ENCODE measurements at regions not wholly inside any gene's neighbourhood (a gene's known extent, or its start where the extent isn't known, plus 50 kb on each side); places are given as distances from the start of the nearest gene placed in this dataset.

DNA sequence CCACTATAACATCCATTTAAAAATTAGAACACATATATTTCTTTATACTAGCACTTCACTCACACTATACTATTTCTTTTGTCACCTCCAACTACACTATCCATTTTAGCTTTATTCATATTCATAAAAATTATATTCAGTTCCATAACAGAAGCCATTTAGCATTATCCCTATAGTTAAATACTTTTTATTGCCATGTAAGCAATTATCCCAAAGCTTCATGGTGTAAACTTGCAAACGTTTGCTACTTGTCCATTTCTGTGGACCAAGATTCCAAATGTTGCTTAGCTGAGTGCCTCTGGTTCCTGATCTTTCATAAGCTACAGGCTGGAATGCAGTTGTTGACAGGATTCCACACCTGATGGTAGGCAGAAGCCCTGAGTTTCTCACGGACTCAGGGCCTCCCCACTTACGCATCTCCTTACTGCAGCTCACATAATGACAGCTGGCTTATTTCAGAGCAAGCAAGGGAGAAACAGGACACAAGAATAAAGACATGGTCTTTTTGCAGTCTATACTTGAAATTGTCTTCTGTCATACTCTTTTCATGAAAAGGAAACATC, 1584.8 kb downstream of the SLITRK5 start:
- DNase-seq: no peak

DNA sequence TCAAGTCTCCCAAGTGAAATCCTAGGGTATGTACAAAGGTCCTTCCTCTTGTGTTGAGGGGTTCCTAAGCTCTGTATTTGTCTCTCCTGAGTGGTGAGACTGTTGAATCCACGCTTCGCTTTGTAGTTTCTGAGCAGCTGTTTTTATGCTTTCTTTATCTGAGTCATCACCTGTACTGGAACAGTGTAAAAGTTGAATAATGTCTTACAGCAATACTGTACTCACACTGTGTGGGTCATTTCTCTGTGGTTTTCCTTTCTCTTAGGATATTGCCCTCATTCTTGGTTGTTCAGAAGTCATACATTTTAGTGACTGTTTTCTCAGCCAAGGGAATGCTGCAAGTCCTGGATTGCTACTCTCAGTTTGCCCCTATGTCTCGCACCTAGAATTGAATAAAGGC, 1596.6 kb downstream of the SLITRK5 start:
- no peak for DNase-seq

DNA sequence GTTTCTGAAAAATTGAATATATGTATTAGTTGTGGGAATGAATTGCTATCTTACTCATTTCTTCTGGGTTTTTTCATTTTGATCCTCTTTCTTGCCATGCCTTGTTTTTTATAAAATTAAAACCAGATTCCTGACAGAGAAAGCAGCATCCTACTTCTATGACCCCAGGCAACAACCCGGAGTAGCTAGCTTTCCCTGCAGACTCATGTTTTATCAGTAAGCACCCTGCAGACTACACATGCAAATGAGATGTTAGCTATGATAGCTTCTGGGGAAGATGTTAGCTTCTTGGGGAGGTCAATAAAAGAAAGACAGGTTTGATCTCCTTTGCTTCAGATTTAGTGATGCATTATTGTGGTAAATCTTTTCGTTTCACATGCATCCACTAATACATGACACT, 1598.6 kb downstream of the SLITRK5 start:
- no peak for DNase-seq

DNA sequence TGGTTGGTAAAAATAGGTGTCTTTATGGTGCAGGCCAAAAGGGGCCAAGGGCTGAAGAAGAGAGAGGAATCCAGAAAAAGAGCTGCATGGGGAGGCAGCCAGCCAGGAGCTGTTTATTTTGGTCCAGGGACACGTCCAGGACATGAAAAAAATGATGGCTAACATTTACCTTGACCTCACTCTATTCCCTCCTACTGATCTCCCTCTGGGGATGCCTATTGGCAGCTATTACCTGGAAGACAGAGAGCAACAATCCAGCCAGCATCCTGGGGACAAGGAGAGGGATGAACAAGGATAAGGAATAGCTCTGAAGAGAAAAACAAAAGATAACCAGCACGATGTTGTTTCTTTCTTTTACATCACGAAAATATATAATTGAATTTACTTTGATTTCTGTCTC, 1599.6 kb downstream of the SLITRK5 start:
- no peak for DNase-seq

DNA sequence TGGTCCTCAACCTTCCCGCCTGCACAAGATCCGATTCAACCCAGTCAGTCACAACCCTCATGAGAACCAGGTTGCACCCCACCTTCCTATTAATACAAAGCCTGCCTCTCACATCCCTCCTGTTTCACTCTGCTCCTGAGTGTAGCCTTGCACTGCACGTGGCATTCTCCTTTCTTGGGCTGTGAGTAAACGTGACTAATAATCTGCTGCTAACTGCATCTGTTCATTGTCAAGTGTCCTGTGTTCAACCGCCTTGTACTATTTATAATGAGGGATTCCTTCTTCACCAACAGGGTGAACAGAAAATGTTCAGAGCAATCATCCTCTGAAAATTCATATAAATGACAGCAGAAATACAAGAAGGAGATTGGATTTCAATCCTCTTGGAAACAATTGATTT, 1608.2 kb downstream of the SLITRK5 start:
- no peak for DNase-seq

DNA sequence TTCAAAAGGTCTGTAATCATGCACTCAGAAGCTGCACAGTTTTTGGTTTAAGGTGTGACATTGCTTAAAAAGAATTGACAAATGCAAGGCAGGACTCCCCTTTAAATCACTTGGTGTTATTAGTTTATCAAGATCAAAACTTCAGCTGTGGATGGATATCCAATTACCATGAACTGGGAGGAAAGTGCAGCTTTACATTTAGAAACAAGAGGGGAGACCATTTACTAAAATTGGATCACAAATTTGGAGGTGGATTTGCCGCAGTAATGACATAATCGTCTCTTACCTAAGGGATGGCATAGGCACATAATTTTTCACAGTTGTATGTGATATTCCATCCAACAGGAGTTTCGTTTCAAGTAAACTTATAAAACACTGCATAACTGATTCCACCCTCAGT, 1610.2 kb downstream of the SLITRK5 start:
- DNase-seq: no peak

DNA sequence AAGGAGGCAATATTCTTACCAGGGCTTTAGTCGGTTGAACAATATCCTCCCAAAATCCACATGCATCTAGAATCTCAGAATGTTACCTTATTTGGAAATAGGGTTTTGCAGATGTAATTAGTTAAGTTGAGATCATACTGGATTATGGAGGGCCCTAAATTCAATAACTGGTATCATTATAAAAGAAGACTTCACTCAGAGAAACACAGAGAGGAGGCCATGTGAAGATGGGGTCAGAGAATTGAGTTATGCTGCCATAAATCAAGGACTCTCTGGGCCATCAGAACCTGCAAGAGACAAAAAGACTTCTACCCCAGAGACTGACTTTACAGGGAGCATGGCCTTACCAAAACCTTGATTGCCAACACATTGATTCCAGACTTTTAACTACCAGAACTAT, 1611.1 kb downstream of the SLITRK5 start:
- no peak for DNase-seq

DNA sequence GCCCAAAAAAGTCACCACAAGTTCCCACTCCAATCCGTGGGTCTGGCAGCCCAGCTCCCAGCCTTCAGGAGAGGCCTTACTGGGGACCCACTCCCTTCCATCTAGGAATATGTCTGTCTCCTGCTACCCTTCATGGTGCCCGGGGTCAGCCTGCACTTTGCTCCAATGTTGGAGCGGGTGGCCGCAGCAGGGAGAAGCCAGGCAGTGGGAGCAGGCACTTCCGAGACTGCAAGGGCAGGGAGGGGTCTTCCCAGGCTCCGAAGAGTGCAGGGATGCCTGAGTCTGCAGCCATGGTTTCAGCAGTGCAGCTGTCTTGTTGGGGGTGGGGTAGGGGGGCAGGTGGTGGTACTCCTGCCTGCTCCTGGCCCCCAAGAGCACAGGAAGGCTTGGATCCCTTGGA, 1616.2 kb downstream of the SLITRK5 start:
- no peak for DNase-seq

DNA sequence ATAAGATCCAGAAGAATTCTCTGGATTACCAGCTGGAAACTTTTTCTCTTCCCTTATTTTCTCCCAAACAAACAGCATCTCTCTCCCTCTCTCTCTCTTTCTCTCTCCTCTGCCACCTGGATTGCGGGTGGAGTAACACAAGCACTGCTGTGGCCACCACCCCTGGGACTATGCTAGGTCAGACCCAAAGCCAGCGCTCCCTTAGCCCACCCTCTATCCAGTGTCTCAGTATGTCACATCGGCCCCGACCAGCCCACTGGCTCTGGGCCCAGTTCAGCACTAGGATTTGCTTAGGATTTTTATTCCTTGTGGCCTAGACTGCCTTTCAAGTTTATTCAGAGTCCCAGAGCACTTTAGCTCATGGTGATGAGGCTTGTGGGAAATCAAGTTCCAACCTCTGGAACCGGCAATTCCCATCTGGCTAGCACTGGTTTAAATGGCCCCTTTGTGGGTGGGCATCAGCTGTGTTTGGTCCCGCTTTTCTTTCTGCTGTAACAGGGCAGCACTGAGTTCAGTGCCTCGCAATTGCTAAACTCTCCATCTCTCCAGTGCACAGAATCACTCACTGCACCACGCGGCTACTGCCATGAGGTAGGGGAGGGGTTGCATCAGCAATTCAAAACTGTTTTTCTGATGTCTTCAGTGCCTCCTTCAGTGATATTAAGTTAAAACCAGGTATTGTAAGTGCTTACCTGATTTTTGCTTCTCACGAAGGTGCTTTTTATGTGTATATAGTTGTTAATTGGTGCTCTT, 1623.1 kb downstream of the SLITRK5 start:
- no peak for DNase-seq

DNA sequence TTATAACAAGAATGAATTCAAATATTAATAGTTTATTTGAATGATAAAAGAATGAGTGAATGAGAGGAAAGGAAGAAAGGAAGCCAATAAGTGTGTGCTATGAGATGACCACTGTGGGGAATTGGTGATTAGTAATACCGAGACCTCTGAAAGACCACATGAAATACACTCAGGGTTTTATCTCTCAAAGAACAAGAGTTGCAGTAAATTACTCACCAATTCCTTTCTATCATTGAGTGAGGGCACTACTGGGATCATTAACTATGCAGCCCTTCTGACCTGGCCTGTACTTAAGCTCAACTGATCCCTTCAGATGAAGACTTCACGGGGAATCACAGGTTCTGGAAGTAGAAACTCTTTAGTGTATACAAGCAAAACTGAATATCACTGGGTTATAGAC, 1636.1 kb downstream of the SLITRK5 start:
- DNase-seq: no peak

DNA sequence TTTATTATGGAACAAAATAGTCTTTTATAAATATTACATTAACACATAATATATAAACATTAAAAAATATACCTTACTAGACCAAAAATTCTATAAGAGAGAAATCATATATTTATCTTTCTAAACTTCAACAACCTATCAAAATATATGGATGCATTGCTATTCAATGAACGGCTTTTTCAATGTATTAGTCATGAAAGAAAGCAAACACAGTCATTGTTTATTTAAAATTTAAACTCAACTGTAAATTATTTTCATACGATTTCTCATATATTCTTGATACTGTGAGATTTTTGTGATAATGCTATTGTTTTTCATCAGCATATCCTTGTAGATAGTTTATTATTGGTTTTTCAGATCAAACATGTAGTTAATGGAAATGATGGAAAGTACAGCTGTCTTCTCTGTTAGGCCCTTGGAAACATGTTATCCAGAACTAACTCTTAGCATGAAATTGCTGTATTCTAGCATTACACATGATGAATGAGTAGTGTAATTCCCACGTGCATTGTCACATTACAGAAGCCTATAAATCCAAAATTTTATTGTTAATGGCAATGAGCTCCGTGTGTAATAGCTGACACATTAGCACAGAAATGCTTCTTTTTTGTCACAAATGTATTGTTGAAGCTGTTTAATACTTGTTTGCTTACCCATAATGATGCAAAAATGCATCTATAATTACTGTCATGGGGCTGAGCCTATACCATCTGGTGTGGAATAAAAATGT, 1639.9 kb downstream of the SLITRK5 start:
- DNase-seq: no peak

DNA sequence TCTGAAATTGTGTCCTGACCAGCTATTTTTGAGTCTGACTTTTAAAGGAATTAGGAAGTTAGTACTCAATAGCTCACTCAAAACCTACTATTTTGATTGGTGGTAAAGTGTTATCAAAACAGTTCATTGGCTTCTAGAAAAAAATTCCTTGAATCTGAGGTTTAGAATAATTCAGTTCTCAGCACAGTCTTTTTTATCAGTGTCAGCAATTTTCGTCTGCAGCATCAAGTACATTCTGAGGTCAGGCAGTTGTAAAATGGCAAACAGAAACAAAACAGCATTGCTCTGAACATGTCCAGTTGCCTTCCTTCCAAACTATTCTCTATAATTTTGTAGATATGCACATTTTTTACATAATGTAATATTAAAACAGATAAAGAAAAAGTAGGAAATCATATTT, 1644.1 kb downstream of the SLITRK5 start:
- DNase-seq: no peak

DNA sequence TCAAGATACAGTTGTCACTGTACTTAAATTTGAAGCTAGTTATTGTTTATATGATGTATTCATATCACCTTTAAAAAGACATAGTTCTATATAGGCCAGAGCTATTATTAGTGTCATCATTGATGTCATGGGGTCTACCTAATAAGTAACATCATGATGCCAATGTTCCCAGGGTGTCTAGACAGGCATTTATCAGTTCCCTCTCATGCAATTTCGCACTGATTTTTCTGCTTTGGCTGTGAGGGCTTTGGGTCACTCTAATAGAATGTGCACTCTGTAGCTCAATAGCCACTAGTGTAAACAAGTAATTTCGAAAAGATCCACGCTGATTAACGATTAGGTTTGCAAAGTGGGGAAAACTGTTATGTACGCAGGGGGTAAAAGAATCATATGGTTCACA, 1651.3 kb downstream of the SLITRK5 start:
- no peak for DNase-seq

DNA sequence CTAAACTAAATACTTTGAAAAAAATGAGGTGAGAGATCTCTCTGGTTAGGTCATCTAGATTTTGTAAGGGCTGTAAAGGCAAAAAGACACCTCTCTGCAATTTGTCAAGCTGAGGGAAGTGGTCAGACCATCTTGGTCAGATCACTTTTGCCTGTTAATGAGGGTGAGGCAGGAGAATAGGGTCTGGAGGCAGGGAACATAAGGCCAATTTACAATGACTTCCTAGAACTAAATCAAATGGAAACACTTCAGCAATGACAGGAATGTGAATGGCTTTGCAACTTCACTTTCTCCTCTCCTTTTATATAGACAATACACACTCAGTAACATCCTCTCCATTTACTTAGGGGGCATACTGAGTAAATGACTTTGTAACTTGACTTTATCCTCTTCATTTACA, 1653.4 kb downstream of the SLITRK5 start:
- DNase-seq: no peak

DNA sequence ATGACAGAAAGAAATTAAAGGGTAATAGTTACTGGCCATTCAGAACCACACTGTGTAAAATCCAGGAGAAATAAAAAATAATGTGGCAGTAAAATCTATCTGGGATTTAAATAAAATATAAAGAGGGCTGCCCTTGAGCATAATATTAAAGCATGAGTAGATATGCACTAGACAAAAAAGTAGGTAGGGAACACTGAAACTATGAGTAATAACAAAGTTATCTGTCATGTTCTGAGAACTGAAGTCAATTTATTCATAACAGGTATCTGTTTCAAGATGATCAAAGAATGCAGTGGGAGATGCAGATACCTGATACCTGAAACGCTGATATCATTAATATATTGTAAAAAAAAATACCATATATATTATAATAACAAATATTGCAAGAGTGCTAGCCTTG, 1672.0 kb downstream of the SLITRK5 start:
- no peak for DNase-seq

DNA sequence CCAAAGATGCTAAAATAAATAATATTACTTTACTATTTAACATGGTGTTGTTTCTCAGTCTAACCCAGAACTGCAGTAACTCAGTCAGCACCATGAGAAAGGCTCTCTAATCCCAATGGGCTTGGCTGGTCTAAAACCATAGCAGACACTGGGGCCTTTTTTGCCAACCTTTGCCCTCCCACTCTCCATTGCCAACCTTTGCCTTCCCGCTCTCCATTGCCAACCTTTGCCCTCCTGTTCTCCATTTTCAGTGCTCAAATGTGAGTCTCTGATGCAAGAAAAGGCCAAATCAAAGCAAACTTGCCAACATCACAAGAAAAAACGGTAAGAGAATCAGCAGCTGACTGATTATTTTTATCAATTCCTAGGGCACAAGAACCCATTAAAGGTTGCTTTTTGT, 1681.2 kb downstream of the SLITRK5 start:
- no peak for DNase-seq

DNA sequence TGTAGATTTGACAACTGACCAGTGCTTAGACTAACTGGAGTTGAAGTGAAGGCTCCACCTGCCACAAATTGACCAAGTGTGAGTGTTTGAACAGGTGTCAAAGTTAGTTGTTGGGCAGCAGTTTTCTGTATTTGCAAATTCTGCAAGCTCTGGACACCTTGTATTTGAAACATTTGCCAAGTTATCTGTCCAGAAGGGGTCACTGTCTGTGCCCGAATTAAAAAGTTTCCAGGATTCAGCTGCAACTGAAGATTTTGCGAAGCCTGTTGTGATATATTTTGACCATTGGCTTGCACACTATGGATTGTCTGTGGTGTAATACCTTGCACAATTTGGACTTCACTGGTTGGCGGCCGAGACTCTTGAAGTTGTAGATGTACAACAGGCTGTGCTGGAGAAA, 1690.7 kb downstream of the SLITRK5 start:
- no peak for DNase-seq

DNA sequence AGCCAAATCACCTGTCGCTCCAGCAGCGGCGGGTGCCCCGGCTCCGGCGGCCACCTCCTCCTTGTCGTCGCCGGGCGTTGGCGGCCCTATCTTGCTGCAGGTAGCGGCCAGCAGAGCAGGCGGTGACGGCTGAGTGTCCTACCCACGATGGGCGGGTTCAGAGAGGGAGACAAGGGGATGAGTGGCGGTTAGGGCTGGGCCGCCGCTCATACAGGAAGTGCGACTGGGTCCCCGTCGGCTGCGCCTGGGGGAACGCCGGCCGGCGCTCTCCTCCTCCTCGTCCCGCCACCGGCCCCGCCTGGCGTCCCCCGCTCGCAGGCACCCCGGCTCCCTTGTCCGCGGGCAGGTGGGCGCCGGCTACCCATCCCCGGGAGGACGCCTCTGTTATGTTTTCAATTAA, 1692.0 kb downstream of the SLITRK5 start:
- DNase-seq: no peak

DNA sequence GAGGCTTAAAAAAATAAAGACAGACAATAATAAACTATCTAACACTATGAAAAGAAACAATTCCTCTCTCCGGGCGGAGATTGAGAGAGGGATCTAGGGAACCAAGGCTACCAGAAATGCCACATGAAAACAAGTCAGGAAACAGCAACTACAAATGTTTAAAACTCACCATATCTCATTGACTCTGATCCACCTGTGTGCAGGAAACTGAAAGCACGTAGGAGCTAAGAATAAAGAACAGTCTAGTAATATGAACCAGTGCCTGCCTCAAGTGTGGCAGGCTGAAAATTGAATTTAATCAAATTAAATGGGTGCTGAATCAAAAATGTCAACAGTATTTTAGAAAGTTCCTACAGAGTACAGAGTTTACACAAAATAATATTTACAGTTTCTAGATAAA, 1701.0 kb downstream of the SLITRK5 start:
- no peak for DNase-seq

DNA sequence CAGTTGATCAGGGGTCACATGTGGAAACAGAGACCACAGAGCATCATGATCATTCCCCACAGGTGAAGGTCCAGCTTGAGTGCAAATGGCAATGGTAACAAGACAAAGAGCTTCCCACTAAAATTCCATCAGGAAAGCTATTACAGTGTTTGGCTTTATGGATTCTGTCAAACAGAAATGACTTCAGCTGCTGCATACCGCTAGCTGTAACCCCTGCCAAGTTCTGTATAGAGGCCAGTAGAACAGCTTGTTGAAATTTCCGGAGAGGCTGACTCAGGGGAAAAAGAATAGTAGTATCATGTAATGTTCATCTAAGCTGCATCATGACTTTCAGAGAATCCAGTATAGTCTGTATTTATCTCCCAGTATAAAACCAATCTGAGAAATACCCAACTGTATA, 1704.7 kb downstream of the SLITRK5 start:
- no peak for DNase-seq

DNA sequence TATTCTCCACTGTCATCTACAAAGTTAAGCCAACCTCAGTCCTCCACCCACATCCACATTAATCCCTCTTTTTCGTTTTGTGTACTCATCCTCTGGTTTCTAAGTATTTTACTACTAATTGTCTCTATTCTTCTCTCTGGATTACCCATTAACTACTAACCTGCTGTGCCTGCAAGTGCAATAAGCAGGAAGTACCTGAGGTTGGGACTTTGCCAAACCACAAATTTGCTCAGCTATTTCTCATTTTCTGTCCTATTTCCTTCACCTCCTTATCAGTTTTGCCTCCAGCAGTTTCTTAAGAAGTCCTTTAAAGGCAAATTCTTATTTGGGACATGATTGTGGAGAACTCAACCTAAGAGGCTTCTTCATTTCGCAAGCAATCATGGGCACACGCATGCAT, 1708.9 kb downstream of the SLITRK5 start:
- no peak for DNase-seq

DNA sequence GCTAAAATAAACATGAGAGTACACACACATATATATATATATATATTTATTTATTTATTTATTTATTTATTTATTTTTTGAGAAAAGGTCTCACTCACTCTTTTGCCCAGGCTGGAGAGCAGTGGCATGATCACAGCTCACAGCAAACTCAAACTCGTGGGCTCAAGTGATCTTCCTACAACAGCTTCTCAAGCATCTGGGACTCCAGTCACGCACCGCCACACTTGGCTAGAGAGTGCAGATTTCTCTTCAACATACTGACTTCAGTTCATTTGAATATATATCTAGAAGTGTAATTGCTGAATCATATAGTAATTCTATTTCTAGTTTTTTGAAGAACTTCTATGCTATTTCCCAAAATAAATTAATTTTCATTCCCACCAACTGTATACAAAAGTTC, 1711.8 kb downstream of the SLITRK5 start:
- DNase-seq: no peak

DNA sequence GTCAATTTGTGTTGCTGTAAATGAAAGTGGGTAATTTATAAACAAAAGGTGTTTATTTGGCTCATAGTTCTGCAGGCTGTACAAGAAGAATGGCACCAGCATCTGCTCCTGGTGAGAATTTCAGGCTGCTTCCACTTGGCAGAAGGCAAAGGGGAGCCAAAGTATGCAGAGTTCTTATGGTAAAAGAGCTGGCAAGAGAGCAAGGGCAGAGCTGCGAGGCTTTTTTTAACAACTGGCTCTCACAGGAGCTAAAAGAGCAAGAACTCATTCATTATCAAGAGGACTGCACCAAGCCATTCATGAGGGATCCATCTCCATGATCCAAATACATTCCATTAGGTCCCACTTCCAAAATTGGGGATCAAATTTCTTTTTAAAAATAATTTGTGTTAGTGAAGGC, 1712.7 kb downstream of the SLITRK5 start:
- DNase-seq: no peak

DNA sequence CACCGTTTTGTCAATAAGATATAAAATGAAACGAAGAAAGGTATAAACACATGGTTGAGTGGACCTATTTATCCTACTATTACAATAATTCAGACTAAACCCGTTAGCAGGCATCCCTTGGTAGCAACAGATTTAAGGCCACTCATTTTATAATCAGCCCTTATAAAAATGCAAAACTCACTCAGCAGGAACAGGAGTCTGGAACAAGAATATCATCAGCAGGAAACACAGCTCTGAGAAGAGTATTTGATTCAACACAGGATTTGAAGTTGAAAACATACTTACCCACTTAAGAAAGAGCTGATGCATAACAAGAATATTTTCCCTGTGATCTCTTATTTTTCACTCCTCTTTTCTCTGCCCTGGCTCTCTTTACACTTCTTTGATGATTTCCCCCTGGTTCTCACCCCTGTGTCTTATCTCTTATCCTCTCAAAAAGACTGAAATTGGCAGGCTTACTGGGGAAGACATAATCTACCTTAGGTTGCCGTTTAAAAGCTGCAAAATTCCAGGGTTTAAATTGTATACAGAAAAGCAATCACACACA, 1722.7 kb downstream of the SLITRK5 start:
- no peak for DNase-seq

Measured in CD4-positive, alpha-beta T cell treated with Interleukin-6 for 4 hours (primary cell).